ENCODE measurements at regions not wholly inside any gene's neighbourhood (a gene's known extent, or its start where the extent isn't known, plus 50 kb on each side); places are given as distances from the start of the nearest gene placed in this dataset.

DNA sequence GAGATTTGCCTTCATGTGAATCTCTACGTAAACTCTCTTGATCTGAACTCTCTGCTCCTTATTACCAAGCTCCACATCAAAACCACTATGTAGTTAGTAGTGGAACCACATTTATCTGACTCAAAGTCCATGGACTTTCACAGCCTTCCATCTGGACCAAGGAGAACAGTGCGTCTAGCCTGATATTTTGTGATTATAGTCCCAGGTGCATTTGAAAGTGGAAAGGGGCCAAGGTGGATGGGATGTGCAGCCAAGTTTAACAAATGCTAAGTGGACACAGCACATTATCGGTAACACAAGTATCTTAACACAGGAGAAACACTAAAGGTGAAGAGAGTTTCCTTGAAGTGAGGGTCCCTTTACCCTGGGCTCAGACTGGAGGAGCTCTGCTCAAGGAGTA lies 281.2 kb upstream of the SGK1 start:
- Histone ChIP-seq H3K27ac (no peak overlapping the region), H3K4me3 (no peak overlapping the region), H3K9me3 (peaks cover 0 to 19% (median 8%) of the 10 kb centered on the region in 12 donors), H3K36me3 (no peaks in the 10 kb centered on the region), H3K27me3 (no peaks in the 10 kb centered on the region), H3K4me1 (peaks cover 0 to 5% (median 0%) of the 10 kb centered on the region in 12 donors)
- TF ChIP-seq POLR2A (IDR thresholded peaks at IDR 0.05): no peak
- TF ChIP-seq, protein P1, sequence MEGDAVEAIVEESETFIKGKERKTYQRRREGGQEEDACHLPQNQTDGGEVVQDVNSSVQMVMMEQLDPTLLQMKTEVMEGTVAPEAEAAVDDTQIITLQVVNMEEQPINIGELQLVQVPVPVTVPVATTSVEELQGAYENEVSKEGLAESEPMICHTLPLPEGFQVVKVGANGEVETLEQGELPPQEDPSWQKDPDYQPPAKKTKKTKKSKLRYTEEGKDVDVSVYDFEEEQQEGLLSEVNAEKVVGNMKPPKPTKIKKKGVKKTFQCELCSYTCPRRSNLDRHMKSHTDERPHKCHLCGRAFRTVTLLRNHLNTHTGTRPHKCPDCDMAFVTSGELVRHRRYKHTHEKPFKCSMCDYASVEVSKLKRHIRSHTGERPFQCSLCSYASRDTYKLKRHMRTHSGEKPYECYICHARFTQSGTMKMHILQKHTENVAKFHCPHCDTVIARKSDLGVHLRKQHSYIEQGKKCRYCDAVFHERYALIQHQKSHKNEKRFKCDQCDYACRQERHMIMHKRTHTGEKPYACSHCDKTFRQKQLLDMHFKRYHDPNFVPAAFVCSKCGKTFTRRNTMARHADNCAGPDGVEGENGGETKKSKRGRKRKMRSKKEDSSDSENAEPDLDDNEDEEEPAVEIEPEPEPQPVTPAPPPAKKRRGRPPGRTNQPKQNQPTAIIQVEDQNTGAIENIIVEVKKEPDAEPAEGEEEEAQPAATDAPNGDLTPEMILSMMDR (IDR thresholded peaks at IDR 0.05): no peak
- WGBS, 4 donors: 51 to 58% (median 54%) methylated on average over 3 of the region's 3 CpGs
- intact Hi-C loops (cut with DNase I): no loop called here
- DNase-seq (no peak), ATAC-seq (no peak)

DNA sequence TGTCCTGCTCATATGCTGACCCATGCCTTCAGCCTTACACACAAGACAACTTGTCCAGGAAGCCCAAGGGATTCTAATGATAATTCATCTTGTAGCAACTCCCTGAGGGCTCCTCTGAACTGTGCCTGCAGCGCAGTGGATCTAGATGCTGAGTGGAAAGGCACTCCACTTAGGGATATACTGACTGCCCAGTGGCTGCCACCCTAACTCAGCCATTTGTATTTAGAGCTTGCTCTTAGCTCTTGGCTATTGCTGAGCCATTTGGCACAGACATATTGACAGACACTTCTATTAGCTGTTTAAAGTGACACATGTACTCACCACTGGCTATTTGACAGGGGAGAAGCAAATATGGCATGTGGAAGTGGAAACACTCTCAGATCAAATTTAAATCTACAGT lies 278.3 kb upstream of the SGK1 start:
- H3K4me1 ChIP-seq: peaks cover 0 to 5% (median 0%) of the 10 kb centered on the region in 12 donors
- no peaks in the 10 kb centered on the region for H3K27me3 ChIP-seq
- H3K36me3 ChIP-seq: no peaks in the 10 kb centered on the region
- 47 to 83% (median 73%) methylated on average over 1 of the region's 1 CpG for WGBS, 4 donors
- intact Hi-C loops (cut with DNase I): no loop called here
- TF ChIP-seq POLR2A (IDR thresholded peaks at IDR 0.05): no peak
- TF ChIP-seq, protein P1 (IDR thresholded peaks at IDR 0.05): no peak
- no peak overlapping the region for H3K27ac ChIP-seq
- peaks cover 0 to 14% (median 8%) of the 10 kb centered on the region in 12 donors for H3K9me3 ChIP-seq
- peak; percentile 72 to 93 (median 82) for ATAC-seq
- DNase-seq: peak in 1 of 5 donors; percentile 59
- no peak overlapping the region for H3K4me3 ChIP-seq

DNA sequence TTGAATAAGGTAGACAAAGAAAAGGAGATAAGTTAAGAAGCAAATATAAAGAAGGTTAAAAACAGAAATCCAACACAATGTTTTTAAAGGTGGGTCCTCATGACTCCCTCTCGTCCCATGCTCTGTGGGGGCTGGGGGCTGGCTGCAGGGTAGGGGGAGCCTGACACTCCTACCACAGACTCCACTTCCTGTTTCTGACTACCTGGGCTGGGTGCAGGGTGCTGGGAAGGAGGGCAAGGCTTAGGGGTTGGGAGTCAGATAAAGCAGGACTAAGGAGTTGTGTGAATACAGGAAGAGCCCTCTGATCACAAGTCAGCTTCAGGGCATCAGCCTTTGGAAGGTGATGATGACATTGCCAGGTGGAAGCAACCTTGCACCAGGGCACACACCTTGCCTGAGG lies 277.0 kb upstream of the SGK1 start:
- WGBS, 4 donors: 81 to 97% (median 96%) methylated on average over 1 of the region's 1 CpG

DNA sequence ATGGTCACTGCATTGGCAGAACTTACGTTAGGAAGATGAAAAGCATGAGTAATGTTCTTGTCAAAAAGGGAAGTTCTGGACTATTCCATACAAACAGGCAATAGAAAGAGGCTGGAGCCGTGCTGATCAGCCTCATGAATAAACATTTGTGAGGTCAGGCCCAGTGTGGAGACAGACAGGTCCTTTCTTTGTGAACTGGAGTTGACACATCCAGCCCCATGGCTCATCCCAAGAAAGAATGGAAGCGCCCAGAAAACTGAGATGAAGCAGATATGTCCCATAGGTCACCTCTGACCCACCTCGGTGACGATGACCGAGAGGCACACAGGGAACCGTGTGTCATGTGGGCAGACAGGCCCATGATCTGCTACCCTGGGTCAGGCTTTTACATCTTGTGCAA lies 276.0 kb upstream of the SGK1 start:
- Histone ChIP-seq H3K4me3 (no peak overlapping the region), H3K36me3 (no peaks in the 10 kb centered on the region), H3K9me3 (no peaks in the 10 kb centered on the region), H3K27ac (no peak overlapping the region), H3K27me3 (no peaks in the 10 kb centered on the region), H3K4me1 (peaks cover 0 to 5% (median 0%) of the 10 kb centered on the region in 12 donors)
- WGBS, 4 donors: 80 to 87% (median 81%) methylated on average over 7 of the region's 7 CpGs
- peak in 1 of 4 donors; percentile 21 for ATAC-seq
- TF ChIP-seq, protein P1 (IDR thresholded peaks at IDR 0.05): no peak
- no peak for TF ChIP-seq POLR2A (IDR thresholded peaks at IDR 0.05)
- DNase-seq: no peak
- intact Hi-C loops (cut with DNase I): no loop called here

More for the DNA sequence above, 277.0 kb upstream of the SGK1 start:
- Histone ChIP-seq H3K9me3 (peaks cover 0 to 2% (median 0%) of the 10 kb centered on the region in 12 donors), H3K36me3 (no peaks in the 10 kb centered on the region), H3K4me1 (peaks cover 0 to 5% (median 0%) of the 10 kb centered on the region in 12 donors), H3K4me3 (no peak overlapping the region), H3K27me3 (no peaks in the 10 kb centered on the region), H3K27ac (no peak overlapping the region)
- no peak for TF ChIP-seq POLR2A (IDR thresholded peaks at IDR 0.05)
- TF ChIP-seq, protein P1 (IDR thresholded peaks at IDR 0.05): no peak
- DNase-seq (no peak), ATAC-seq (no peak)
- intact Hi-C loops (cut with DNase I): no loop called here

Measured in heart left ventricle (tissue), 16 donors.